ENCODE measurements at regions not wholly inside any gene's neighbourhood (a gene's known extent, or its start where the extent isn't known, plus 50 kb on each side); places are given as distances from the start of the nearest gene placed in this dataset.

GRCh38 chr13:68736961-68737360, 1370.7 kb upstream of the ATXN8OS start:
- no peak for DNase-seq
- no peaks in the 10 kb centered on the region for H3K36me3 ChIP-seq
- no peak overlapping the region for H3K27ac ChIP-seq
- H3K4me1 ChIP-seq: no peaks in the 10 kb centered on the region
- WGBS, 5 donors: 41 to 58% (median 56%) methylated on average over 2 of the region's 2 CpGs
- intact Hi-C loops (cut with DNase I; ENCODE audit: low total_unique reads): no loop called here
- TF ChIP-seq CTCF (IDR thresholded peaks at IDR 0.05 in 8 of 11, conservative IDR thresholded peaks at IDR 0.05 in 3 of 11): no peak
- no peak for TF ChIP-seq POLR2A (IDR thresholded peaks at IDR 0.05)
- TF ChIP-seq POLR2AphosphoS5 (IDR thresholded peaks at IDR 0.05): no peak
- no peaks in the 10 kb centered on the region for H3K27me3 ChIP-seq (replicated peaks in 1 of 7)
- no peak overlapping the region for H3K4me3 ChIP-seq
- H3K9me3 ChIP-seq: peaks cover 0 to 4% (median 0%) of the 10 kb centered on the region in 8 donors

- H3K27me3 ChIP-seq (replicated peaks in 1 of 7): no peaks in the 10 kb centered on the region
- TF ChIP-seq POLR2AphosphoS5 (IDR thresholded peaks at IDR 0.05) (no peak), CTCF (IDR thresholded peaks at IDR 0.05 in 8 of 11, conservative IDR thresholded peaks at IDR 0.05 in 3 of 11) (no peak), POLR2A (IDR thresholded peaks at IDR 0.05) (no peak)
- DNase-seq: no peak
- no peaks in the 10 kb centered on the region for H3K4me1 ChIP-seq
- no peak overlapping the region for H3K27ac ChIP-seq
- no peak overlapping the region for H3K4me3 ChIP-seq
- H3K9me3 ChIP-seq: peaks cover 0 to 9% (median 0%) of the 10 kb centered on the region in 8 donors
- no peaks in the 10 kb centered on the region for H3K36me3 ChIP-seq
- intact Hi-C loops (cut with DNase I; ENCODE audit: low total_unique reads): no loop called here
- 57 to 76% (median 73%) methylated on average over 4 of the region's 4 CpGs for WGBS, 5 donors
Measured at GRCh38 chr13:68727798-68728197, 1379.8 kb upstream of the ATXN8OS start.

GRCh38 chr13:68727165-68727564, 1380.5 kb upstream of the ATXN8OS start:
- no peak for TF ChIP-seq CTCF (IDR thresholded peaks at IDR 0.05 in 8 of 11, conservative IDR thresholded peaks at IDR 0.05 in 3 of 11)
- TF ChIP-seq POLR2A (IDR thresholded peaks at IDR 0.05): no peak
- TF ChIP-seq POLR2AphosphoS5 (IDR thresholded peaks at IDR 0.05): no peak
- peaks cover 0 to 9% (median 0%) of the 10 kb centered on the region in 8 donors for H3K9me3 ChIP-seq
- no peak overlapping the region for H3K4me3 ChIP-seq
- 90 to 97% (median 95%) methylated on average over 1 of the region's 1 CpG for WGBS, 5 donors
- DNase-seq: no peak
- intact Hi-C loops (cut with DNase I; ENCODE audit: low total_unique reads): no loop called here
- no peaks in the 10 kb centered on the region for H3K36me3 ChIP-seq
- no peak overlapping the region for H3K27ac ChIP-seq
- H3K27me3 ChIP-seq (replicated peaks in 1 of 7): no peaks in the 10 kb centered on the region
- no peaks in the 10 kb centered on the region for H3K4me1 ChIP-seq

- WGBS, 5 donors: 80 to 90% (median 86%) methylated on average over 3 of the region's 3 CpGs
- H3K36me3 ChIP-seq: no peaks in the 10 kb centered on the region
- H3K27ac ChIP-seq: no peak overlapping the region
- no peaks in the 10 kb centered on the region for H3K4me1 ChIP-seq
- no peak for DNase-seq
- no peak overlapping the region for H3K4me3 ChIP-seq
- H3K27me3 ChIP-seq (replicated peaks in 1 of 7): no peaks in the 10 kb centered on the region
- intact Hi-C loops (cut with DNase I; ENCODE audit: low total_unique reads): no loop called here
- peaks cover 0 to 9% (median 0%) of the 10 kb centered on the region in 8 donors for H3K9me3 ChIP-seq
- no peak for TF ChIP-seq CTCF (IDR thresholded peaks at IDR 0.05 in 8 of 11, conservative IDR thresholded peaks at IDR 0.05 in 3 of 11)
- no peak for TF ChIP-seq POLR2AphosphoS5 (IDR thresholded peaks at IDR 0.05)
- no peak for TF ChIP-seq POLR2A (IDR thresholded peaks at IDR 0.05)
Measured at GRCh38 chr13:68719815-68720214, 1387.8 kb upstream of the ATXN8OS start.

Measured in spleen (tissue), 11 donors.